HepG2 (cell line): ENCODE measurements at regions not wholly inside any gene's neighbourhood (a gene's known extent, or its start where the extent isn't known, plus 50 kb on each side); places are given as distances from the start of the nearest gene placed in this dataset.

Experiments
- AKAP8 ChIP-seq: sonication (generic); formaldehyde crosslinking; IDR thresholded peaks from 2 replicates; pipeline ENCODE4 v1.5.1; 2020; ENCODE audit warnings: mild to moderate bottlenecking, missing genetic modification reagents
- DBP ChIP-seq: sonication (generic); formaldehyde crosslinking; IDR thresholded peaks from 2 replicates; pipeline ENCODE4 v1.4.0; 2020; ENCODE audit warnings: missing genetic modification reagents; ENCODE audit errors: not compliant biosample characterization
- DRAP1 ChIP-seq: IDR thresholded peaks from 2 replicates; pipeline ENCODE4 v1.6.1; 2016; ENCODE audit warnings: missing genetic modification reagents, missing compliant biosample characterization
- FOSL2 ChIP-seq: sonication (generic); formaldehyde crosslinking; IDR thresholded peaks from 2 replicates; pipeline ENCODE4 v1.4.0; 2020; ENCODE audit warnings: missing genetic modification reagents
- HOMEZ ChIP-seq: IDR thresholded peaks from 2 replicates; pipeline ENCODE4 v1.6.1; 2016; ENCODE audit warnings: low read depth
- IRF1 ChIP-seq: sonication (generic); formaldehyde crosslinking; IDR thresholded peaks from 2 replicates; pipeline ENCODE4 v1.4.0; 2020; ENCODE audit warnings: low read depth, mild to moderate bottlenecking, missing genetic modification reagents
- ISL2 ChIP-seq: sonication (generic); formaldehyde crosslinking; IDR thresholded peaks from 2 replicates; pipeline ENCODE4 v1.5.0; 2020; ENCODE audit warnings: missing genetic modification reagents
- ISX ChIP-seq: sonication (generic); formaldehyde crosslinking; conservative IDR thresholded peaks from 2 replicates; pipeline ENCODE4 v1.5.0; 2020; ENCODE audit warnings: missing genetic modification reagents
- JUN ChIP-seq: sonication (generic); formaldehyde crosslinking; IDR thresholded peaks from 2 replicates; pipeline ENCODE4 v1.4.0; 2020; ENCODE audit warnings: mild to moderate bottlenecking, missing genetic modification reagents
- KLF11 ChIP-seq: IDR thresholded peaks from 2 replicates; pipeline ENCODE4 v1.6.1; 2016; ENCODE audit warnings: missing compliant biosample characterization
- NFE2L2 ChIP-seq: fragments of 150-350 bp; IDR thresholded peaks from 2 replicates; pipeline ENCODE4 v1.6.1; 2014; ENCODE audit warnings: low read length
- RERE ChIP-seq: IDR thresholded peaks from 2 replicates; pipeline ENCODE4 v1.6.1; 2016; ENCODE audit warnings: low read depth, missing genetic modification reagents, missing compliant biosample characterization
- TFE3 ChIP-seq: IDR thresholded peaks from 2 replicates; pipeline ENCODE4 v1.6.1; 2016
- THAP7 ChIP-seq: sonication (generic); formaldehyde crosslinking; IDR thresholded peaks from 2 replicates; pipeline ENCODE4 v1.8.1; 2023; ENCODE audit warnings: mild to moderate bottlenecking, missing genetic modification reagents
- ZBTB2 ChIP-seq: sonication (generic); formaldehyde crosslinking; IDR thresholded peaks from 2 replicates; pipeline ENCODE4 v1.8.0; 2022; ENCODE audit warnings: low read depth, missing genetic modification reagents
- ZBTB7A ChIP-seq: sonication (generic); formaldehyde crosslinking; IDR thresholded peaks from 2 replicates; pipeline ENCODE4 v1.8.0; 2022; ENCODE audit warnings: mild to moderate bottlenecking, missing genetic modification reagents
- ZNF138 ChIP-seq: sonication (generic); formaldehyde crosslinking; IDR thresholded peaks from 2 replicates; pipeline ENCODE4 v1.5.0; 2020; ENCODE audit warnings: mild to moderate bottlenecking, low read depth, missing genetic modification reagents
- ZNF256 ChIP-seq: sonication (generic); formaldehyde crosslinking; conservative IDR thresholded peaks from 2 replicates; pipeline ENCODE4 v1.4.0; 2020; ENCODE audit warnings: missing genetic modification reagents
- ZNF777 ChIP-seq: sonication (generic); formaldehyde crosslinking; IDR thresholded peaks from 2 replicates; pipeline ENCODE4 v1.4.0; 2020; ENCODE audit warnings: missing genetic modification reagents

GRCh38 chr4:153067376-153067775, 131.3 kb downstream of the FHDC1 start (continued):
- TF ChIP-seq ZBTB2, result no peak
- peak; percentile 13; the same call in 1 of the 2 replicates for TF ChIP-seq HOMEZ (CRISPR knock-in tag)
- peak; percentile 98 for TF ChIP-seq FOSL2 (CRISPR knock-in tag)
- TF ChIP-seq NFE2L2, result no peak
- TF ChIP-seq KLF11, result no peak
- no peak for TF ChIP-seq ZNF777 (CRISPR knock-in tag)
- no peak for TF ChIP-seq ISL2
- TF ChIP-seq TFE3 (CRISPR knock-in tag), result no peak
- no peak for TF ChIP-seq ZBTB7A (CRISPR knock-in tag)
- no peak for TF ChIP-seq ISX (CRISPR knock-in tag)
- no peak for TF ChIP-seq DBP (CRISPR knock-in tag)
- TF ChIP-seq DRAP1, result no peak; the same call in 1 of the 2 replicates
- no peak for TF ChIP-seq ZNF138
- no peak for TF ChIP-seq THAP7 (CRISPR knock-in tag)
- peak; percentile 93 for TF ChIP-seq JUN (CRISPR knock-in tag)
- no peak for TF ChIP-seq AKAP8 (CRISPR knock-in tag)
- TF ChIP-seq IRF1 (CRISPR knock-in tag), result no peak
- TF ChIP-seq RERE (CRISPR knock-in tag), result no peak
- no peak for TF ChIP-seq ZNF256 (CRISPR knock-in tag)
